ENCODE measurements at regions not wholly inside any gene's neighbourhood (a gene's known extent, or its start where the extent isn't known, plus 50 kb on each side); places are given as distances from the start of the nearest gene placed in this dataset.
"Not testable (repeated sequence)": the region's sequence is repeated elsewhere in the genome, so short reads cannot be mapped to it uniquely, and the experiment has no call there.

DNA sequence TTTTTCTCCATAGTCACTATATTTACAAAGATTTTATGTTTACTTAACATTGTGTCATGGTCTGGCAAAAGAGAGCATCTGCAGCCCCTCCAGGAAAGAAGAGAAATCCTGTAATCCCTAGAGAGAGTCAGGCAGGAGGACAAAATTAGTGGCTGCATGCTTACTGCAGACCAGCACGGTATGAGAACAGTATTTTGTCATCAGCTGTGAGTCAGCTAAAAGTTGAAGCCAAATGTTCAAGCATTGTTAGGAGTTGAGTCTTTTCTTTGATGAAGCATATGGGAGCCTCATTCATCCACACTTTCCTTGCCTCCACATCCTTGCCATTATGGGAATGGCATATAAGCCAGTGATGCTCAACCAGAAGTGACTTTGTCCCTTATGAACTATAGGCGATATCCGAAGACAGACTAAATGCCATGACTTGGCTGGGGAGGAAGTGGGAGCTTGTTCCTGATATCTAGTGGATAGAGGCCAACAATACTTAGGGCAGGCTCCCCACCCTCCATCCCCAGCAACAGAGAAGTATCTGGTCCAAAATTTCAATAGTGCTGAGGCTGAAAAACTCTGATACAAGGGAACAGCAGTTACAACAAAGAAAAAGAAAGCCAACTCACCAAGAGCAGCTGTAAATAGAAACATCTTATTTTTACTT lies 112.0 kb upstream of the OR5AK2 start:
- no peak for DNase-seq

GRCh38 chr11:56855217-56855616 lies 106.7 kb upstream of the OR9G4 start:
- no peak for DNase-seq

- DNase-seq, result no peak
These were observed 103.6 kb upstream of the OR9G4 start for GRCh38 chr11:56852131-56852530.

GRCh38 chr11:56849852-56850251 lies 101.4 kb upstream of the OR9G4 start:
- DNase-seq, result no peak

DNA sequence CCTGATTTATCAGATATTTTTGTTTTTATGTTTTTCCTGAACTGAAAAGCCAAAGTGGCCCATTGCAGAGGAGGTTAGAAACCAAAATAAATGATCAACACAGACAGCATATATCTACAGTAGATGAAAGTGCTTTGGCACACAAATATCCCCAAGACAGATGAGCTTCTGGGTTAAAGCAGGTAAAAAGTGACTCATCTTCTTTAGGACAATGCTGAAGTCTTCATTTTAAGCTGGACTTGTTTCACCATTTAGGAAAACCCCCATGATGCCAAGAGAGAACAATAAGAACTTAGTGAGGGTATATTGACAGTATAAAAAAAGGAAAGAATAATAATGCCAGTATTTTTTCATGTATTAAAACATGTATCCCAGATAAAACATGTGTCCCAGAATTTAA lies 100.8 kb upstream of the OR9G4 start:
- DNase-seq, result no peak

DNA sequence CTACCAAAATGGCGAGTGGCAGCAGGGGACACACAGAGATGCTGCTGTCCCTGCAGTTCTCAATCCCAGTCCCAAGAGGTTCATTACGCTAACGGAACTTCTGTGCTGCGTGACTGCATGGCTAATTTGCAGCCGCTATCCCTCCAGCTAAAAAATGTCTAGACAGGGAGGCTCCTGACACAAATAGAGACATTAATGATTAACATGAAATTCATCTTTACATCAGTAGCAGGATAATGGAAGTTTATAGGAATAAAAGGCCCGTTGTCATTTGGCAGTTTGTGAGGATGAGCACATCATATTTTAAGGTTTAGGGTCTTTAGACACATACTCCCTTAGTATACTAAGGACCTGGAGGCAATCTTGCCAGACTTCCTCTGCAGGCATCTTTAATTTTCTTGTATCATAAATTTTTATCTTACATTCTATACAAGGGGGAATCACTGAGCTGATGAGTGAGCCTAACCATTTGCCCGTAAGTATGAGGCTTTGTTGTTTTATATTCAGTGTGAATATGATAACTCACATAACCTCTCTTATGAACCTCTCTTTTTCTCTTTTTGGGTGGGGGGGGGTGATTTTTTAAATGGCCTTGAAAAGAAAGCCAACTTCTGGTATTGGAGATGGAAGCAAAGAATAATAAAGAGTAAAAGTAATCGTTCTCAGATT lies 99.8 kb upstream of the OR9G4 start:
- peak; percentile 41 for DNase-seq

DNA sequence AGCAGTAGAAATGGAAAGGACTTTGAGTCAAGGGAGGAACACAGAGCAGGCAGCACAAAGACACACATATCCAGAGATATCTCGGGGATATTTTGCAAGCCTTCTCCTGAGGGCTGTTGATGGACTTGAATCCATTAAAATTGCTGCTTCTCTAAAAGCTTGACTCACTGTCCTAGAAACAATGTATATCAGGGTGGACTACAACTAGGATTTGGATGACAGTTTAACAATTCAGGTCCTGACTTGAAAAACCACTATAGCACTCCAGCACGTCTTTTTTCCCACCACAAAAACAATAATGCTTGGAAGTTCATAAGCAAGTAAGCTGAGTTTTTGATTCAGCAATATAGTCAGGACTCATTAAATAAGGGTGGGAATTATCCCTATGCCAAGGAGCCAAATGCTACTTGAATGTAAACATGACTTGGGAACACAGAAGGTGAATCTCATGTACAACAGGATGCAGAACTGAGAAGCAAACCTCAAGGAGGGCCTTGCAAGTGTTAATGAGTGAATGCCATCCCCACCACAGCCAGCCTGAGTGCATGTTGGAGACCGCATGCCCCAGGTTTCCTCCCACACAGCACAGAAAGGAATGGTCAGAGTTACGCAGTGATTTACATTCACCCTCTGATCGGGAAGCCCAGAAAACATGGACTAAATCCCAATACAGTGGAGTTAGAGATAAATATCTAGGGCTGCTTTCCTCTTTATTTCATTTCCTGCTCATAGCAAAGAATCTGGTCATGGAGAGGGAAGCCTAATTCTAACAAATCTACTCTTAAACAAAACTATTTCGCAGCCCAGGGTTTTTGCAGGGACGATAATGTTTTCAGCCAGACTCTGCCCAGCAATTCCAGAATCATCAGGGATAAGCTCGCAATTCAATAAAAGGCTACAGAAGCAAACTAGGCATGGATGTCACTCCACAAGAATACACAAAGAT lies 98.4 kb upstream of the OR9G4 start:
- no peak for DNase-seq

GRCh38 chr11:56845121-56845732 lies 96.7 kb upstream of the OR9G4 start:
- no peak for DNase-seq

GRCh38 chr11:56843816-56844215 lies 95.3 kb upstream of the OR9G4 start:
- no peak for DNase-seq

GRCh38 chr11:56842814-56843794 lies 94.6 kb upstream of the OR9G4 start:
- DNase-seq, result no peak

DNA sequence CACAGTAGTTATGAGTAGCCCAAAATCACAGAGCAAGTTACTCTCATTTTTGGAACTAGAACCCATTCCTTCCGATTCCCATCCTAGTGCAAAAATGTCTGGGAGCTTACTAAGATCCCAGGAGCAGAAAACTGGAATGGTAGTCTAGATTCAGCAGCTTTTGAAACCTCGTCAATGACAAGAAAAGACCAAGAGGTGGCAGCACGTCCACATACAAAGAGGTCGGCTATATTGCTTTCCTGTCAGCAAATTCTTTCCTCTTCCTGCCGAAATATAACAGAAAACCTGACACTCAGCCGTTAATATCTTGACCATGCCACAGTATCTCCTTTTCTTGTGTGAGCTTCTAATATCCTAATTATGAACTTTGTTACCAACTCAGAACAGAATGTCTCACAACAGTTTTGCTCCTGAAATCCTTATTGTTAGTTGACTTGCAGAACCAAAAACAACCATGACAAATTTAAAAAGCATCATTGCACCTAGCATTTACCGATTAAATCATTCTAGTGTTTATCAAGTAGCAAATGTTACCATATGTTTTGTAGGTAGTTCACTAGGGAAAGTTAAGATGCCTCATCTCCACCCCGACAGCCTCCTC lies 92.8 kb upstream of the OR9G4 start:
- peak; percentile 26 for DNase-seq

GRCh38 chr11:56827357-56827756 lies 78.9 kb upstream of the OR9G4 start:
- DNase-seq, result not testable (repeated sequence)

DNA sequence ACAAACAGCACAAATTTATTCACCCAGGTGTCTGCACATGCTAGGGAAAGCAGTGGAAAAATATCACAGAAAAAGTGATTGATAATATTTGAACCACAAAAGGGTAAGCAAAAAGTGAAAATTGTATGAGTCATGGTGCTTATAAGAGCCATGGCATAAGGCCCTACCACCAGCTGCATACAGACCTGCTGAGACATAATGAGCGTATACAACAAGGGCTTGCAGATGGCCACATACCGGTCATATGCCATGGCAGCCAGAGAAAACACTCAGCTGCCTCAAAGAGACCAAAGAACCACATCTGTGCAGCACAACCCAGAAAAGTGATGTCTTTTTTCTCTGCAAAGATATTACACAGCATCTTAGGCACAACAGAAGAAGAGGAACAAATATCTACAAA lies 71.4 kb upstream of the OR9G4 start:
- no peak for DNase-seq

GRCh38 chr11:56817661-56818060 lies 69.2 kb upstream of the OR9G4 start:
- no peak for DNase-seq

DNA sequence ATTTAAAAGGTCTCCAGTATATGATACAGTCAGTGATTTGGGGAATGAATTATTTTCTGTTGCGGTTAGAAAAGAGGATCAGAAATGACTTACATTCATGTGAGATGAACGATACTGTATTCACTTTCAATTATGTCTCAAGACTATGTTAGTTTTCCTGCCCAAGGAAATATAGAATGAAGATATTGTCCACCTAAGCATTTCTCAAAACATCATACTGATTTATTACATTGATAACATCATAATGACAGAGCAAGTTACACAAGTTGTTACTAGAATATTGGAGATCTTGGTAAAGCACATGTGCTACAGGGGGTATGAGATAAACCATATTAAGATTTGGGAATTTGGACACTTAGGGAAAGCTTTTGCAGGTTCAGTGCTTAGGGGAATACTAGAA lies 67.8 kb upstream of the OR9G4 start:
- no peak for DNase-seq

- no peak for DNase-seq
These were observed 59.8 kb upstream of the OR9G4 start for GRCh38 chr11:56808326-56808725.

DNA sequence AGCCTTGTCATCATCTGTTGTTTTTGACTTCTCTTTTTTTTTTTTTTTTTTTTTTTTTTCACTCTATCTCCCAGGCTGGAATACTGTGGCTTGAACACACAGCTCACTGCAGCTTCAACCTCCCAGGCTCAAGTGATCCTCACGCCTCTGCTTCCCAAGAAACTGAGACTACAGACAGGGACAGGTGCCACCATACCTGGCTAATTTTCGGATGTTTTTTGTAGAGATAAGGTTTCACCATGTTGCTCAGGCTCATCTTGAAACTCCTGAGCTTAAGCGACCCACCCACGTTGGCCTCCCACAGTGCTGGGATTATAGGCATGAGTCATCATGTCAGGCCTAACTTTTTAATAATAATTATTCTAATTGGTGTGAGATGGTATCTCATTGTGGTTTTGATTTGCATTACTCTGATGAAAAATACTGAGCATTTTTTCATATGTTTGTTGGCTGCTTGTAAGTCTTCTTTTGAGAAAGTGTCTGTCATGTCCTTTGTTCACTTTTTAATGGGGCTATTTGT lies 51.3 kb upstream of the OR9G4 start:
- no peak for DNase-seq
